GM21360 (cell line): ENCODE measurements at regions not wholly inside any gene's neighbourhood (a gene's known extent, or its start where the extent isn't known, plus 50 kb on each side); places are given as distances from the start of the nearest gene placed in this dataset.

Experiments used
- ATAC-seq: cut with Tn5 transposase; IDR thresholded peaks from one replicate; pipeline ENCODE4 v1.9.1; 2021; ENCODE audit warnings: mild to moderate bottlenecking, moderate library complexity; ENCODE audit not compliant: unreplicated experiment

DNA sequence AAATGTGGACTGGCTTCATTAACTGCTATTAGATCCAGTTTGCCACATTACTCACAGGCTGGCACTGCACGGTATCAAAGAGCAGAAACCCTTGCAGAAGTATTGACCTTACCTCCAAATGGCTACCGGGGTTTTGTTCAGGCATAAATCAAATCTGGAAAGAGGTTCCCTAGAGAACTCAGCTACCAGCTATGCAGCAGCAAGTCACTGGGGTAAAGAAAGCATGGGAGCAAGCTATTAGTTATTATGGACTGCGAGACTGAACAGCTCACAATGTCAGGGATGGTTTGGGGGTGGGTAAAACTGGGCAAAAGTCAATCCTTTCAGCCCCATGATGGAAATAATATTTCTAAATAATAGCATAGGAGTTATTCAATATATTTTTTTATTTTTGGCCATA is 128.1 kb downstream of the FANCF start:
- ATAC-seq: no peak

DNA sequence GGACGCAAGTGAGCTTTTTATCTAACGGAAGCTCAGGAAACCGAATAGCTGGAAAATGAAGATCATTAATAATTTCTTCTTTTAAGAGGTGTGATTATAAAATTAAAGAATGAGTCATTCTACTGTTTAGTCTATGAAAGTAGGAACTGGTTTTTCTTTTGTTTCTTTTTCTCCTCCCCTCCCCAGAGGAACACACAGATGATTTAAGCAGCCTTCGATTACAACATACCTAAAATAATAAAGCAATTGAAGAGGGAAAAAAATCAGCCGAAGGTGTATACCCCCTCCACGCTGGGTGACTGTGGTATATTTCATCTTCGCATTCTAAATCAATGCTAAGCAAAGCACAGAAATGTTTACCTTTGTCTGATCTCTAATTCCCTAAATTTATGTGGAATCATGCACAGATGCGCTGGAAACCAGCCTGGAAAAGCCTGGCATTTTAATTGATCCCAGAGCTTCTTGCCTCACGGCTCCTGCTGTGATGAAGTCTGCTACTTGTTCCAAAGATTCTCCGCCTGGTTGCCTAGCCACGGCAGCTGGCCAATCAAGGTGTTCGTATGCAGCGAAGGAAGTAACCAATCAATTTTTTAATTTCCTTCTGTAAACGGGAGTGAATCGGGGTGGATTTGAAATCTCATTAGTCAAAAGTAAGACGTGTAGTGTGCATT is 133.9 kb downstream of the FANCF start:
- ATAC-seq: no peak

DNA sequence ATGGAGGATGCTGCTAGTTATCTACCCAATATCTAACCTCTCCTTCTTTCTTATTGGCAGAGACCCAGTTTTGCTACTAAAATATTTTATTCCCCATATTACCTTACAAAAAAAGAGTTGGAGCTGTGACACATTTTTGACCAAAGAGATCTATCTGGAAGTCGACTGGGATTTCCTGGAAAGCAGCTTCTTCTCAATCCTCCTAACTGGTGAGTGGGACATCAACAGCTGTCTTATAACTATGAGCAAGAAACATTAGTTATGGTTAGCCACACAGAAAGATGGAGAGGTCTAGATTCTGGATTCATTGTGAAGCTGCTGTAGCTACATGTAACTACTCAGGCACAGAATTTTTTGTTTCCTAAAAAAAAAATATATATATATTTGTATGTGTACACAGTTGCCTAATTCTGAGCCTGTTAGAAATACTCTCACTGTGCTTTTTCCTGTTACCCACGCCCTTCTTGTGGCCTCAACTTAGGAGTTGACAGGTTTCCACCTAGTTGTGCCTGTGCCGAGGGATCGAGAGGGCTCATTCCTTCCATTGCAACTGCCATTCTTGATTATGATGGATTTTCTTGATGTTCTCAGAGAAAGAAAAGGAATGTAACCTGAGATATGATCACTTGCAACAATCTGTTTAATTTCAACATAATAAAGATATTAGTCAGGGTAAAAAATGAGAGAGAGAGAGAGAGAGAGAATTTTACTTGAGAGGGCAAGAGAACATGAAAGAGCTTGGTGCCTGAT is 142.0 kb downstream of the SLC17A6 start:
- no peak for ATAC-seq

DNA sequence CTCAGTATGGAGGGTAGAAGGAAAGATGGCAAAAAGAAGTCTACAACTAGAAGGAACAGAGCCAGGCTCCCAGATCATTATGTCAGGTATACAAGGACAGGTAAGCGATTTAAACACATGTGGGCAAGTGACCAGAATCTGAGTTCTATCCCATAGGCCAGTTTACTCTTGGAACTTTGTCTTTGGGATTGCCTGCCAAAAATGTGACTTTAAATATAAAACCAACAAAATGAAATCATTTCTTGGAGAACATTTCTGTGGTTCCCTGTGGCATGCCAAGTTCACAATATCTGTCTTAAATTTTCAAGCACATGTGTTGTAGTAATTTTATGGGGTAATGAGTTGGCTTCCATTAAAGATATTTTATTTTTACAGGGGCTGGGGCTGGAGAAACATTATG is 141.0 kb downstream of the SLC17A6 start:
- no peak for ATAC-seq

DNA sequence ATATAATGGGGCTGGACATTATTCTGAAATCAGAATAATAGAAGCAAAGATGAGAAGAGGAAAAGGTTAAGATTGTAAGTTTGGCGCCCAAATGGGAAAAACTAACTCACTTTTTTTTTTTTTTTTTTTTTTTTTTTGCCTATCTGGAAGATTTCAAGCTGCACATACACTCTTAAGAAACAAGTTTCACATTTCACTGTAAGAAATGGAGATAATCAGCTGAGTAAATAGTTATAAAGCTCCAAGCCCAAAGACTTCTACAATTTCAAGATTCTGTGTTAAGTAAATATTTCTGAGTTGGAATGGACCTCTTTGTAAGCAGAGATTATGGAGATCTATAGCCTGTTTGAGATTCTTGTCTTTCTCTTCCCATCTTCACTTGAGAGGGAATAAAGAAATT is 140.0 kb downstream of the SLC17A6 start:
- ATAC-seq: no peak

DNA sequence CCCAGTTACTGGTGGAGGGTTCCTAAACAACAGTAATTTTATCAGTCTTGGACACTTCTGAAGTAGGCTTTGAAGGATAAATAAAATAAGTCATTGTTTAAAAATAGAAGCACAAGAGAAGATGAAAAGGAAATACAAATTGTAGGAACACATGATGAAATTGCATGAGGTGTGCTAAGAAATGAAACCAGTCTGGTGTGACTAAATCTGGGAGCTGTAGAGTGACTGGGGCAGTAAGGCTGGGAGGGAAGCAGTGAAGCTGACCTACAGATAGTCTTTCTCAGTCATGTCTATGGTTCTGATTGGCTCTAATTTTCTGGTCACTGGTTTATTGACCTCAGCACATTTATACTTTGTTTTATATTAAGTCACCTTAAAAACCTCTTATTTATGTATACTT is 139.1 kb downstream of the SLC17A6 start:
- no peak for ATAC-seq

DNA sequence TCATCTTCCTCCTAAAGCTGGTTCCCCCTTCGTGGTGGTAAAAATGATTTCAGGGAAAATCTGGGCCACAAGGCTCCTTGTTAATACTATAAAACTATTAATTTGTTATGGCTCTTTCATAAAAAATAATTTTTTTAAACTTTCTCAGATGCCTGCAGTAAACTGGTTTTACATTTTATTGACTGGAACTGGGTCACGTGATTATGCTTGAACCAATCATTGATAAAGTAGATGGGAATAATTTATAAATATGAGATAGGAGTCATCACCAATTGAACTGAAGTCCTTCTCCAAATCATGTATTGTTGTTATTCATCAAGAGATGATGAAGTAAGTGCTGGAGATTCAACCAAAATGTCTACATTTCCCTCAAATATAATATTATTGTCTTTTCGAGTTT is 138.4 kb downstream of the SLC17A6 start:
- ATAC-seq: no peak

DNA sequence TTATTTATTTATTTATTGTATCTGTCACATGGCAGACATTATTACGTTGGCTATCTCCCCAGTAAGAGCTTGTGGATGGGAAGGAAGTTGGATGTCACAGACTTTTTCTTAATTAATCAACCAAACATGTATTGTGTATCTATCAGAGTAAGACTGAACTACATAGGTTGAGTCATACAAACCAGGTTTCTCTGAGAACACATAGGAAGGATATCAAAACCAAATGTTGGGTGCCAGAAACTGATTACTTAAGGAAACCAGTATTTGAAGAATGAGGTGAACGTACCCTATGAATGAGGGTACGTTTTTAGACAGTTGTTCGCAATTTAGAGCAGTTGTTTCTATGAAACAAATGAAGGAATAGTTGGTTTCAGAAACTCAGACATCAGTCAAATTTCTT is 136.4 kb downstream of the SLC17A6 start:
- ATAC-seq: no peak

DNA sequence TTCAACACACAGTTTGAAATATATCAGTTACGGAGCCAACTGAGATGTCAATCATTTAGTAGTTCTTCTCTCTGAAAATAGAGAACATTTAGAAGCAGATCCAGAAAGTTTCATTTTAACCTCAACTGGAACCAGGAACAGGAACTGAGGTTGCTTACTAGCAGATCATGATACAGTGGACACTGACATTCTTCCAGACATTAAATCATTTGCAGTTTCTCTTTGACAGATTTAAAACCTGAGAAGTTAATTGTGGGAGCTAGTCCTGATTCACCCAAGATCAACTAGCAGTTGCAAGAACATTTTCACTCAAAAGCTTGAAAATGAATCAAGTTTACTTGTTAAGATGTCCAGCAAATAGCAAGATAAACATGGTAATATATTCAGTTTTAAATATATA is 135.4 kb downstream of the SLC17A6 start:
- no peak for ATAC-seq

DNA sequence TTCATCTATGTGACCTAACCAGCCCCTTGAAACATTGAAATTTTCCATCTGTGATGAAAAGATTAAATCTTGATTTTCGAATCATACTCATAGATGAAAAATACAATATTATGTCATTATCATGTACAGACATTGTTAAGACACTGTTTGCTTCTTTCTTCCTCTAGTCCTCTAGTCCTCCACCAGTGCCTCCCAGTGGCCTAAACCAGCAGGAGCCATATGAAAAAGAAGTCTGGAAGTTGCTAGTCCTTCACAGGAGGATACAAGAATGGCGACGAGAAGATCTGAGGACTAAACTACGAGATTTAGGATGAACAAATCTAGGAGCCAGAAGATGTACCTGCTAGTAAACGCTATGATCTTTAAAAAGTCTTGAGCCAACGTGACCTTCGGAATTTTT is 134.1 kb downstream of the SLC17A6 start:
- no peak for ATAC-seq

DNA sequence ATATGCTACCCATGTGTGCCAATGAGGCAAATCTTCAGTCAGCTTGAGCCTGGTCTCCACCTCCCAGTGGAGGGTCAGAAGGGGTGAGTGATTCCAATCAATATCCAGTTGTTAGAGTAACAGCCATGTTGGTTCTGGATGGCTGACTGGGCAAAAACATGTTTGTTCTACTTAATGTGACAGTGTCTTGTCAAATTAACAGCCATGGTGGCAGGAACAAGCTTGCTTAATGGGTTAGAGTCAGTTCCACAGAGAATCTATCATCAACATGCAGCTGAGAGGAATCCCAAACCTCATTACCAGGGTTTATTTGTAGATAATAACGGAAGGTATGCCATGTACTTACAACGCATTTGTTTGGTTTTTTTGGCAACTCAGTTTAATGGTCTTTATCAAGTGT is 133.2 kb downstream of the SLC17A6 start:
- ATAC-seq: no peak

DNA sequence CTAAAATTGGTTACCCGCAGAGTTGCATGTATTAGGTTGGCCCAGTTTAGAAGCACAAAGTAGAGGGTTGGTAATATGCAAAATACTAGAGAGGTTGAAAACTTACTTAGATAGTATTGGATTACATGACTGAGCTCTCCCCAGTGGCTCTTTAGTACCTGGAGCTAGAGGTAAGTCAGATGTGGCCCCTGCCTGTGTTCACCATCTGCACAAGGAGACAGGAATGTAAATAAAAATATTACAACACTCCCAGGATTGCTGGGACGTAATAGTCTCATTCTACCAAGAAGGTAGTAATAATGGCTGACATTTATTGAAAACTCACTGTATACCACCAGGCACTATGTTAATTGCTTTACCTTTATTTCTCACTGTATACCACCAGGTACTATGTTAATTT is 129.6 kb downstream of the SLC17A6 start:
- no peak for ATAC-seq

DNA sequence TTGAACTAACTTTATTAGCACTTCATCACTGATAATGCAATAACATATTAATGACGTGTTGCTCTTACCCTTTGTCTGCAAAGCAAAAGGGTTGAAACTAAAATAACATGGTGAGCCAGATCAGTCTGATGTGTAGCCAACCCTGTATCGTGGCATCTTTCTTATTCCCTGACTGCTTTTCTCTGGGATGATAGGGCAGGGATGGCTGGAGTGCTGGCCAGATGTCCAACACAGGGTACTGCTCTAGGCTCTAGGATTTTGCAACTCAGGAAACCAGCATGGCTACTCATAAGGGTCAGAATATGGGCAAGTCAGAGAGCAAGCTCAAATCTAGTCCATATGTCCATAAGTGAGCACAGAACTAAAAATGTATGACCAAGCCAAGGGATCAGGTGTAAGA is 129.1 kb downstream of the SLC17A6 start:
- ATAC-seq: no peak

DNA sequence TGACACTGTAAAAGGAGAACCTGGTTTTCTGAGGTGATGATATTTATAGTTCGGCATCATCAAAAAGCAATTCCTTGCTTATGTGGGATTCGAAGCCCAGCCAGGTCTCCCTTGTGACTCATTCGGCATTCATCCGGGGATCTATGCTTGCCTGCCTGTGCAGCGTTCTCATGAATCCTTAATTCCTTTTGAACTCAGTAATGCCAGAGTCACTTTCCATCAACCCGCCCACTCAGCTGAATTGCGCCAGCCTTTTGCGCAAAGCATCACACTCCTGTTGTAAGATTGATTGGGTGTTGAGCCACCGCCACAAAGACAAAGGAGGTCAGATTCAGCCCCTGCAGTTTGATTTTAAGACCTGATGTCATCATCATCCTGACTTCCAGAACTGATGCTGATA is 128.6 kb downstream of the SLC17A6 start:
- no peak for ATAC-seq

DNA sequence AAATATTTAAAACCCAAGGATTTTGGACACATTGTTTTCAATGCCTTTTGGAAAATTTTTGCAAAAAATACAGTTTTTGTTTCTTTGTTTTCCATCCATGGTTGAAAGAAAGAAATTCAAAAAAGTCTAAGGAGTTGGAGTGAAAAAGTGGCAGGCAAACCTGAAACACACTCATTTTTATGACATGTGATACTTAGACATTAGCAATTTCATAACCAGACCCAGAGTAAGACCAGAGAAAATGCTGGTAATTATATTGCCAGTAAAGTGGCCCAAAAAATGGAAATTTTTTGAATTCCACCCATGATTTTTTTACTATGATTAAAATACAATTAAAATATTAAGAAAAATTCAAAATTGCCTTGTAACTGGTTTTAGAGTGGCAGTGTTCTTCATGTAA is 128.2 kb downstream of the SLC17A6 start:
- ATAC-seq: no peak

DNA sequence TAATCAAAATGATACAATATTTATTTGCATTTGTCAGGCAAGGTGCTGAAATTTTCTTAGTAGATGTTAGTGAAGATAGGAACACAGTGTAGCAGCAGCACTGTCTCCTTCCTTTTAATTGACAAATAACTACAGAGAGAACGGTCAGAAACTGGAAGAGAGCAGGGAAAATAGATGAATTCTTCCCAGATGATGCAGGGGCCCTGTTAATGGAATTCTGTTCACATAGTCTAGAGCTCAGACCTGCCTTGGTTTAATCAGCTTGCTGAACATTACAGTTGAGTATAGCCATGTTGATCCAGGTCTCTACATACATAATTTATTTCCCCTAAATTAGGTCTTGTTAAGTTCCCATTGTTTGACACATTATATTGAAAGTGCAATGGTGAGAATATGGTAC is 127.4 kb downstream of the SLC17A6 start:
- no peak for ATAC-seq

DNA sequence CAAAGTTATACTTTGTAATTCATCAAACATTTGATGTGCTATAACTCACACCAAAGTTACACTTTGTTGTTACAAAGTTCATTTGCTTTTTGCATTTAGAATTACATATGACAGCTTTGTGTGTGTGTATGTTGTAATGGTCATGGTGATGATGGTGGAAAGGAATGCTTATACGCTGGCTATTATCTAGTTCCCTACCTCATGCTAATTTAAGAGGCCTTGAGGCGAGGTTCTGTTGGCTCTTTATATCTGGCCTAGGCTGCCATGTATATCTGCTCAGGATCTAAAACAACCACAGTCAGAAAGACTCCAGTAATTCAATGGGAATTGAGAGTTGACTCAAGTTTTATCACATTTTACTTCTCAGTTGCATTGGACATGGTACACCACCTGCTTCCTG is 123.4 kb downstream of the SLC17A6 start:
- no peak for ATAC-seq

DNA sequence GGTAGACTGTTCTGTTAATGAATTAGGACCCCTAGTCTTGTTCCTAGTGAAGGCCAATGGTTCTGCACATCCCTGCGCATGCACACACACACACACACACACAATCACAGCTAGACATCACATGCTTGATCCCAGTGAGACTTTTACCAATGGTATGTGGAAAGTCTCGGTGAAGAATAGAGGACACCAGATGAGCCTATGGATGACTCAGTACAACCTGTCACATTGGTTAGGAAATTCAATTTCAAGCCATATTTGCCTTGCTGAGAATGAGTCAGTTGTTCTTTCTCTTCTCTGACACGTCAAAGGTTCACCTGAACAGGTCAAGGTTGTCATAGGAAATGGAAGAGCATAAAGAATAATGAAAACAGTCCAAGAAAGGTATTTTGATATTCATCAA is 122.0 kb downstream of the SLC17A6 start:
- ATAC-seq: no peak

DNA sequence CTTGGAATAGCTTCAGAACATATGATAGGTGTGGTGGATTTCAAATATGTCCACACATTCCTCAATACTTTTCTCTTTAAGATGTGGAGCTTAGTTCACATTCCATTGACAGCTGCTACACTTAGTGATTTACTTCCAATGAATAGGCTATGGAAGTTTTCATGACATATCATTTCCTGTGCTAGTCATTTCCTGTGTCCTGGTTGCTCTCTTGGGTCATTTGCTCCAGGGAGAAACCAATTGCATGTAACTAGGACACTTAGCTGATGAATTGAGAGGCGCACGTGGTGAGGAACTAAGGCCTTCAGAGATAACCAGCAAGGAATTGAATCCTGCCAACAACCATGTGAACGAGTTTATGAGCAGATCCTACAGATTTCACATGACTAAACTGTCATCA is 120.9 kb downstream of the SLC17A6 start:
- no peak for ATAC-seq

DNA sequence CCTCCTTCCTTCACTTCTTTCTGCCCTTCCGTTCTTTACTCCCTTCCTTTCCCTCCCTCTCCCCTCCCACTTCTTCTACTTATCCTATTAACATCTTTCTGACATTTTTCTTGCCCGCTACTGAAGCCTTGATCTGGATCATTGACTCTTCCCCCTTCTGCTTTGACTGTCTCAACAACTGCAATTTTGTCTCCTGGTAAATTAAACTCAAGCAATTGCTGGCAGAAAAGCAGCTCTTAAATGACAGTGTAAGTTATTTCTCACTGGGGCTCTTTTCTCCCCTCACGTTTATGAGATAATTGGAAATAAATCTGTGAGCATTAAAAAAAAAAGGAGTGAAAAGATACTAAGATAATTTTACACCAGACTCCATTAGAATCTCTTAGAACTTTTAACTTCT is 120.0 kb downstream of the SLC17A6 start:
- no peak for ATAC-seq

DNA sequence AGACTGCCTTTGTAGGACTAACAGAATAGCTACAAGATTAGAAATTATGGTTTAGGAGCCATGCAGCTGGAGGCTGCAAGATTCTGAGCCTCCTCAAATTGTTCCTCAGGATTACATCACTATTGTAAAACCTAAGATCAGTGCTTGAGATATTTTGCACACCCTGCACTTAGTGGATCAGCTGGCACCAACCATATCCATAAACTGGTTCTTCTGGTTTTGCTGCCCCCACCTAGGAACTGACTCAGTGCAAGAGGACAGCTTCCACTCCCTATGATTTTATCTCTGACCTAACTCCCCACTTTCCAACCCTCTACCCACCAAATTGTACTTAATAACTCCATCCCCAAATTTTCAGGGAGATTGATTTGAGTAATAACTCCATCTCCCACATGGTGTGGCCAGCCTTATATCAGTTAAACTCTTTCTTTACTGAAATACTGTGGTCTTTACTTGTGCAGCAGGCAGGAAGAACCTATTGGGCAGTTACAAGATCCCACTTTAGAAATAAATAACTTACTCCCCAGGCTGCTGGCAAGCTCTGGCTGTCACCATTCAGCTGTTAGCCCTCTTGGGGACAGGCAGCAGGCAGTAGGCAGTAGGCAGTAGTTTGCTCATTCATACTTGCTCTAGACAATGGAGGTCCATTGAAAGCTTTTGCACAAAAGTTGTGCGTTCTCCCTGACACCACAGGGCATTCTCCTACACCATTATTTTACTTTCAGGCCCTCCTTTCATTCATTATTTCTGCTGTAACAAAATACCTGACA is 119.0 kb downstream of the SLC17A6 start:
- ATAC-seq: no peak

DNA sequence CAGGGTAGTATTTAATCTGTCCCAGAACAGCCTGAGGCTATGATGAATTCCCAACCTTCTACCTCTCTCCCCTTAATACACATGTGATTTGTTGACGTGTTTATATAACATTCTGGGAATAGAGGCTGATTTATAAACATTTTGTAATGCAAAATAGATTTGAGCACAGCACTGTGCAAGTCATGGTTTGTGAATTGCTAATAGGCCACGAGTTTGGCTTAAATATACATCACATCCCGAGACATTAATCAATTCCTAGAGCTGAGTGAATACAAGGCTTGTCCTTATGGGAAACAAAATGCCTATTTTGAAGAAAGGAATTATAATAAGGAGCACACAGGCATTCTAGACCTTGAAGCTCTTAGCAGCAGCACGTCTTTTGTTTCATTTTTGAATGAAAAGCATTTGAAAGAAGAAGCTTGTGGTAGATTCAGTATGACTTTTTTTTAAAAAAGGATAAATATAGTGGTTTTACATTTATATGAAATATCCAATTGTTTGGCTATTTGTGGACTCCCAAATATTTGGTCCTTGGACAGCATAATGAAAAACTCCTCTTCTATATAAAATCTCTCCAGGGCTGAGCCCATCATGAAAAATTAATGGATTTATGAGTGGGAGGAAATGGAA is 116.4 kb downstream of the SLC17A6 start:
- ATAC-seq: no peak
